ENCODE measurements at regions not wholly inside any gene's neighbourhood (a gene's known extent, or its start where the extent isn't known, plus 50 kb on each side); places are given as distances from the start of the nearest gene placed in this dataset.

GRCh38 chr6:120966321-120966720 is 368.0 kb downstream of the TBC1D32 start:
- TF ChIP-seq, protein P1, sequence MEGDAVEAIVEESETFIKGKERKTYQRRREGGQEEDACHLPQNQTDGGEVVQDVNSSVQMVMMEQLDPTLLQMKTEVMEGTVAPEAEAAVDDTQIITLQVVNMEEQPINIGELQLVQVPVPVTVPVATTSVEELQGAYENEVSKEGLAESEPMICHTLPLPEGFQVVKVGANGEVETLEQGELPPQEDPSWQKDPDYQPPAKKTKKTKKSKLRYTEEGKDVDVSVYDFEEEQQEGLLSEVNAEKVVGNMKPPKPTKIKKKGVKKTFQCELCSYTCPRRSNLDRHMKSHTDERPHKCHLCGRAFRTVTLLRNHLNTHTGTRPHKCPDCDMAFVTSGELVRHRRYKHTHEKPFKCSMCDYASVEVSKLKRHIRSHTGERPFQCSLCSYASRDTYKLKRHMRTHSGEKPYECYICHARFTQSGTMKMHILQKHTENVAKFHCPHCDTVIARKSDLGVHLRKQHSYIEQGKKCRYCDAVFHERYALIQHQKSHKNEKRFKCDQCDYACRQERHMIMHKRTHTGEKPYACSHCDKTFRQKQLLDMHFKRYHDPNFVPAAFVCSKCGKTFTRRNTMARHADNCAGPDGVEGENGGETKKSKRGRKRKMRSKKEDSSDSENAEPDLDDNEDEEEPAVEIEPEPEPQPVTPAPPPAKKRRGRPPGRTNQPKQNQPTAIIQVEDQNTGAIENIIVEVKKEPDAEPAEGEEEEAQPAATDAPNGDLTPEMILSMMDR (IDR thresholded peaks at IDR 0.05; ENCODE audit: control extremely low read depth in 1 of 3, insufficient read depth in 1 of 3, low read depth in 1 of 3, low read length in 3 of 3), result no peak
- TF ChIP-seq RXRA (IDR thresholded peaks at IDR 0.05; ENCODE audit: insufficient read depth, low read depth, low read length), result no peak
- no peak for TF ChIP-seq ZNF274 (IDR thresholded peaks at IDR 0.05; ENCODE audit: borderline replicate concordance, extremely low read depth, low read length)
- no peak for TF ChIP-seq POLR2A (IDR thresholded peaks at IDR 0.05; ENCODE audit: control extremely low read depth in 1 of 2, low read depth in 2 of 2, low read length in 2 of 2)
- TF ChIP-seq TEAD4 (IDR thresholded peaks at IDR 0.05; ENCODE audit: low read depth, low read length), result no peak
- TF ChIP-seq RFX5 (IDR thresholded peaks at IDR 0.05; ENCODE audit: borderline replicate concordance, low read depth, low read length), result no peak
- TF ChIP-seq EZH2 (IDR thresholded peaks at IDR 0.05; ENCODE audit: low read depth, low read length, severe bottlenecking), result no peak
- TF ChIP-seq NRF1 (IDR thresholded peaks at IDR 0.05; ENCODE audit: low read depth, low read length), result no peak
- TF ChIP-seq RAD21 (IDR thresholded peaks at IDR 0.05 in 1 of 2, conservative IDR thresholded peaks at IDR 0.05 in 1 of 2; ENCODE audit: low read depth in 2 of 2, low read length in 2 of 2), result no peak
- no peak for TF ChIP-seq JUN (IDR thresholded peaks at IDR 0.05; ENCODE audit: low read depth, low read length)
- no peak for TF ChIP-seq SIX5 (IDR thresholded peaks at IDR 0.05; ENCODE audit: low read depth, low read length)
- TF ChIP-seq USF2 (IDR thresholded peaks at IDR 0.05; ENCODE audit: low read length), result no peak
